Spinal cord (tissue), 9 donors: ENCODE measurements at regions not wholly inside any gene's neighbourhood (a gene's known extent, or its start where the extent isn't known, plus 50 kb on each side); places are given as distances from the start of the nearest gene placed in this dataset.
A peak's percentile ranks its signal among the peaks of the same experiment; 100 is the strongest.

Experiments used
- DNase-seq, 6 donors: peaks; one replicate each; pipeline versions ENCODE4 v3.0.0 to v3.0.0-alpha.2; 2013 to 2015; ENCODE audit warnings: low spot score in 6 of 6, low read depth in 4 of 6
- H3K27ac ChIP-seq: one replicate; pipeline ENCODE4 v1.5.1; 2013; ENCODE audit warnings: low read depth, low read length, control low read depth
- H3K27me3 ChIP-seq: one replicate; pipeline ENCODE4 v1.6.1; 2013; ENCODE audit warnings: low read length; ENCODE audit not compliant: control insufficient read depth, insufficient read depth
- H3K36me3 ChIP-seq: one replicate; pipeline ENCODE4 v1.6.1; 2013; ENCODE audit warnings: low read length; ENCODE audit not compliant: control insufficient read depth, insufficient read depth
- H3K4me1 ChIP-seq: one replicate; pipeline ENCODE4 v1.6.1; 2013; ENCODE audit warnings: low read length; ENCODE audit not compliant: control insufficient read depth, insufficient read depth
- H3K4me3 ChIP-seq: one replicate; pipeline ENCODE4 v1.5.1; 2013; ENCODE audit warnings: low read depth, low read length, control low read depth
- H3K9me3 ChIP-seq: one replicate; pipeline ENCODE4 v1.6.1; 2013; ENCODE audit warnings: low read length; ENCODE audit not compliant: control insufficient read depth, insufficient read depth
- WGBS: methylation state at CpG from one replicate; pipeline ENCODE4 v1.1.5; 2013; ENCODE audit warnings: missing lambda C conversion rate; ENCODE audit not compliant: insufficient coverage; 5-methylcytosine and 5-hydroxymethylcytosine counted together
- donor health status: healthy.

DNA sequence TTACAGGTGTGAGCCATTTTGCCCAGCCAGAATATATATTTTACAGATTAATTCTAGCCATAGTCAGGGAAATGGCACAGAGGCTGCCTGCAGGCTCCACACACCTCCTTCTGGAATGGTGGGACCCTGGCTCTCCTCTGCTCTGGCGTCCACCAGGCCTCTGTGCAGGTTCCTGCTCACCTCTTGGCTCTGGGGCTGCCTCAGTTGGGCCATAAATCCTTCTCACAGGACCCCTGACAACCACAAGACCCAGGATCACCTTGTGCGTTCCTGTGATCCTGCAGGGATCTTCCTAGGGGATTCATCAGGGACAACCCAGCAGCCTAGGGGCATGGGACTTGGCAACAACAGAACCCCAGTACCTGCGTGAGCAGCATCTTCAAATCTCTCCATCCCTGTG lies 93.0 kb upstream of the FSTL4 start:
- no peaks in the 10 kb centered on the region for H3K36me3 ChIP-seq
- no peaks in the 10 kb centered on the region for H3K9me3 ChIP-seq
- no peak overlapping the region for H3K27ac ChIP-seq
- peaks cover 12% of the 10 kb centered on the region for H3K4me1 ChIP-seq
- no peak for DNase-seq
- WGBS, result 92% methylated on average over 3 of the region's 3 CpGs
- H3K4me3 ChIP-seq, result no peak overlapping the region
- H3K27me3 ChIP-seq, result peaks cover 2% of the 10 kb centered on the region

- DNase-seq, result no peak
- H3K27ac ChIP-seq, result no peak overlapping the region
- H3K4me1 ChIP-seq, result peaks cover 7% of the 10 kb centered on the region
- H3K4me3 ChIP-seq, result no peak overlapping the region
- whole genome bisulfite sequencing, result 98% methylated on average over 2 of the region's 2 CpGs
- no peaks in the 10 kb centered on the region for H3K9me3 ChIP-seq
- H3K36me3 ChIP-seq, result no peaks in the 10 kb centered on the region
- H3K27me3 ChIP-seq, result peaks cover 2% of the 10 kb centered on the region
Observed at GRCh38 chr5:133704411-133704810, 92.1 kb upstream of the FSTL4 start.

- H3K4me1 ChIP-seq, result peaks cover 5% of the 10 kb centered on the region
- no CpG with 5 or more reads among the region's 1 CpG for WGBS
- no peak for DNase-seq
- no peak overlapping the region for H3K4me3 ChIP-seq
- H3K27me3 ChIP-seq, result peaks cover 2% of the 10 kb centered on the region
- no peak overlapping the region for H3K27ac ChIP-seq
- no peaks in the 10 kb centered on the region for H3K36me3 ChIP-seq
- no peaks in the 10 kb centered on the region for H3K9me3 ChIP-seq
Observed at GRCh38 chr5:133703935-133704334, 91.6 kb upstream of the FSTL4 start.

- no peak overlapping the region for H3K4me3 ChIP-seq
- H3K9me3 ChIP-seq, result no peaks in the 10 kb centered on the region
- WGBS, result 82% methylated on average over 10 of the region's 15 CpGs
- peak in 1 of 6 donors; percentile 49 for DNase-seq
- peaks cover 2% of the 10 kb centered on the region for H3K27me3 ChIP-seq
- peaks cover under 1% of the 10 kb centered on the region for H3K4me1 ChIP-seq
- H3K36me3 ChIP-seq, result no peaks in the 10 kb centered on the region
- H3K27ac ChIP-seq, result no peak overlapping the region
Observed at GRCh38 chr5:133702791-133703770, 90.7 kb upstream of the FSTL4 start.

DNA sequence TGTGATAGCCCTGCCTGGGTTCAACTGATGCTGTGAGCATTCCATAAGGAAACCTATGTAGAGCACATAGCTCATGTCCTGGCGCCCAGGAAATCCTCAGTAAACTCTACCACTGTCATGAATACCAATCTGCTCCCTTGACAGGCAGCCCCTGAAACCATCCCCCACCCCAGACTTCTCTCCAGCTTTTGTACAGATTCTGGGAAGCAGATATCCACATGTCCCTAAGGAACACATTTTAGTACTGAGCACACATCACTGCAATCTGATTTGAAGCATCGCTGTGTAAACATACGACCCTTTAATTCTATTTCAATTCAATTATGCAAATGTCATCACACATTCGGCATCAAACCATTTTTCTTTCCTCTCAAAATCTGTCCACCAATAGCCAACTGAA lies 89.5 kb upstream of the FSTL4 start:
- DNase-seq, result peak in 1 of 6 donors; percentile 68
- Histone ChIP-seq H3K4me1 (peaks cover 5% of the 10 kb centered on the region), H3K36me3 (no peaks in the 10 kb centered on the region), H3K4me3 (no peak overlapping the region), H3K27ac (no peak overlapping the region), H3K27me3 (peaks cover 2% of the 10 kb centered on the region), H3K9me3 (no peaks in the 10 kb centered on the region)
- WGBS, result 83% methylated on average over 4 of the region's 4 CpGs

- H3K27me3 ChIP-seq, result peaks cover 2% of the 10 kb centered on the region
- 83% methylated on average over 2 of the region's 2 CpGs for WGBS
- H3K4me3 ChIP-seq, result no peak overlapping the region
- no peaks in the 10 kb centered on the region for H3K9me3 ChIP-seq
- no peak for DNase-seq
- no peak overlapping the region for H3K27ac ChIP-seq
- peaks cover 19% of the 10 kb centered on the region for H3K4me1 ChIP-seq
- no peaks in the 10 kb centered on the region for H3K36me3 ChIP-seq
Observed at GRCh38 chr5:133700251-133700650, 87.9 kb upstream of the FSTL4 start.

DNA sequence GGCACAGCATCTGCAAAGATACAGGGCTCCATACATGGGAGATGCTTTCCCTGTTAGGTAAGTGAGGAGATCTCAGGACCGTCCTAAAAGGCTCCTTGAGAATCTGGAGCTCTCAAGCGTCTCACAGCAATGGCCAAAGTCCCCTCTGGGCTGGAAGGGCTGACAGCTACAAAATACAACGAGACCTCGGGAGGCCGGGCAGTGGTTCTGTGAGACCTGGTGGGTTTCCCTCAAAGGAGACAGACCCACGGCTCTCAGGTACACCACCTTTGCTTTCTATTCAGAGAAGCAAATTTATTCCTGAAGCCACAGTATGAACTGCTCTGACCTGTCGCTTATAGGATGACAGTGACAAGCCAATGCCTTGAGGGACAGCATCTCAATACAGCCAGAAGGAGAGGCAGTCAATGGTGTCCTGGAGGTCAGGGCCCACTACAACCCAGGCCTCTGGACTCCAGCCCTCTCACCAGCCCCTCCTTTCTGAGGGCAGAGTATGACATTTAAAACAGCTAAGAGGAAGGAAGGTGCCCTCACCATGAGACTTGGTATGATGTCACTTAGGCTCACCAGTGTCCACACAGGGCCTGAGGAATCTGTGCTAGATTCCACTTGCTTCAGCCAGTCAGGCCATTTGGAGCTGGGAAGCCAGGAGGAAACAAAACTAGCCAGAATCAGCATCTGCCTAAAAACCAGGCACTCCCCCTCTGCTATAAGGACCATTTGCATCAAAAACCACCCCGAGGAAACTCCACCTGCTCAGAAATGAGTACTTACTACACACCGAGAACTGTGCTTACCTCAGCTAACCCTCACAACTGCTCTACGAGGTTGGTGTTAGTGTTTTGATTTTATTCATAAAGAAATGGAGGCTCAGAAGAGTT lies 86.5 kb upstream of the FSTL4 start:
- H3K27ac ChIP-seq, result no peak overlapping the region

DNA sequence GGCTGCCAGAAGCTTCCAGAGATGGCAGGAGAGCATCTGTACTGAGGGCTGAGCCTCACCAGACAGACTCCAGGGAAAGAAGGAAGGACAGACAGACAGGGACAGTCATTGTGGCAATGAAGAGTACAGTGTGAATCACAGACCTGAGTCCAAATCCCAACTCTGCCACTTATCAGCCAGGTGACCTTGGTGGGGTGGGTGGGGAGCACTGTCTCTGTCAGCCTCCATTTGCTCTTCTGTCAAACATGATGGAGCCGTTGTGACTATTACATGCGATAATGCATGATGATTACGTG lies 85.9 kb upstream of the FSTL4 start:
- WGBS, result 100% methylated on average over 3 of the region's 3 CpGs
- Histone ChIP-seq H3K36me3 (no peaks in the 10 kb centered on the region), H3K9me3 (no peaks in the 10 kb centered on the region), H3K4me1 (peaks cover 19% of the 10 kb centered on the region), H3K4me3 (no peak overlapping the region), H3K27ac (no peak overlapping the region), H3K27me3 (peaks cover 2% of the 10 kb centered on the region)
- DNase-seq, result no peak

More for the DNA sequence above, 86.5 kb upstream of the FSTL4 start:
- no peaks in the 10 kb centered on the region for H3K9me3 ChIP-seq
- 87% methylated on average over 7 of the region's 10 CpGs for WGBS
- H3K4me3 ChIP-seq, result no peak overlapping the region
- H3K4me1 ChIP-seq, result peaks cover 19% of the 10 kb centered on the region
- no peaks in the 10 kb centered on the region for H3K36me3 ChIP-seq
- H3K27me3 ChIP-seq, result peaks cover under 1% of the 10 kb centered on the region
- DNase-seq, result no peak

DNA sequence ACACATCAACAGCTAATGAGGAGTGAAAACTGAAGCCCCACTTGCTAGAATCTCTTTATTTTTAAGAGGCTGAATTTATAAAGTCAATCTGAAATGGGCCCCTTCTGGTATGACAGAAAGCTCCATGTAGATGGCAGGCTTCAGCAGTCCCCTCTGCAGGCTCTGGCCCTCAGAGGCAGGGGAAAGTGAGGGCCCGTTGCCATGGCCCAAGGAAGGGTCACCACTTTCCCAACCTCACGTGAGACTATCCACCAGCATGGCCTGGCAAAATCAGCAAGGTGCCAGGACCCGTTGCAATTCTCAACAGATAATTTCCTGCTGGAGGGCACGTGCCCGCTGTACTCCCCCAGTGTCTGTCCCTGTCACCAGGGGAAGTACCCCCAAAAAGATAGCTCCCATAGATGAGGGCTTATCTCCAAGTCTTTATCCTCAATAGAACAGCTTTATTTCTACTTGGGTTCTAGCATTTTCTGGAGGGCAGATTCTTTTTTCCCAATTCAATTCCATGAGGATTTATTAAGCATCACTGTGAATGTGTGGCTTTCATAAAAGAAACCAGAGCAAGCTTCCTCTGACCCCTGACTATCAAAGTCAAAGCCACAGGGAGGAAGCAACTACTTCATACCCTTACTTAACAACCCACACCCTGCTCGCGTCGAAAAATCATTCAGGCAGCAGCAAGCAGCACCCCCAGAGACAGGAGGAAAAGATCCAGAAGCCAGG lies 85.4 kb upstream of the FSTL4 start:
- 70% methylated on average over 8 of the region's 8 CpGs for WGBS
- Histone ChIP-seq H3K4me1 (peaks cover 19% of the 10 kb centered on the region), H3K36me3 (no peaks in the 10 kb centered on the region), H3K27ac (no peak overlapping the region), H3K9me3 (no peaks in the 10 kb centered on the region), H3K4me3 (no peak overlapping the region), H3K27me3 (peaks cover 2% of the 10 kb centered on the region)
- no peak for DNase-seq
